ENCODE measurements at regions not wholly inside any gene's neighbourhood (a gene's known extent, or its start where the extent isn't known, plus 50 kb on each side); places are given as distances from the start of the nearest gene placed in this dataset.

DNA sequence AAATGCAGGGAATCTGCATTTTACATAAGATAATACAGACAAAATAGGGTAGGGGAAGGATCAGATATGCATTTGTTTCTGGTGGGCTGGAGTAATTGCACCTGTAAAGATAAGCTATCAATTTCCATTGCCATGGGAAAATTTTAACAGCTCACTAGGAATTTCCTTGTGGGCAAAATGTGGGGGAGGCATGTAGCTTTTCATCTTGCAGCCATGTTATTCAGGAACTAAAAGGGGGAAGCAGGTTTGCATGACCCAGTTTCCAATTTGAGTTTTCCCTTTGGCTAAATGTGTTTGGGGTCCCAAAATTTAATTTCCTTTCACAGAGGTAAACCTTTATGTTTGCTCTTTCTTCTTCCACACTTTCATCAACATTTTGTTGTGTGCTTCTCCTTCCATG, 624.4 kb downstream of the NYAP2 start:
- Histone ChIP-seq H3K4me1 (replicated peaks) (no peaks in the 10 kb centered on the region), H3K4me3 (no peak overlapping the region), H3K27ac (no peak overlapping the region), H3K36me3 (no peaks in the 10 kb centered on the region), H3K27me3 (replicated peaks; ENCODE audit: insufficient read depth) (no peaks in the 10 kb centered on the region), H3K9me3 (no peaks in the 10 kb centered on the region)
- no peak for DNase-seq (ENCODE audit: low spot score)
- TF ChIP-seq POLR2A (IDR thresholded peaks at IDR 0.05) (no peak), POLR2AphosphoS5 (IDR thresholded peaks at IDR 0.05) (no peak)
- TF ChIP-seq, protein P1, sequence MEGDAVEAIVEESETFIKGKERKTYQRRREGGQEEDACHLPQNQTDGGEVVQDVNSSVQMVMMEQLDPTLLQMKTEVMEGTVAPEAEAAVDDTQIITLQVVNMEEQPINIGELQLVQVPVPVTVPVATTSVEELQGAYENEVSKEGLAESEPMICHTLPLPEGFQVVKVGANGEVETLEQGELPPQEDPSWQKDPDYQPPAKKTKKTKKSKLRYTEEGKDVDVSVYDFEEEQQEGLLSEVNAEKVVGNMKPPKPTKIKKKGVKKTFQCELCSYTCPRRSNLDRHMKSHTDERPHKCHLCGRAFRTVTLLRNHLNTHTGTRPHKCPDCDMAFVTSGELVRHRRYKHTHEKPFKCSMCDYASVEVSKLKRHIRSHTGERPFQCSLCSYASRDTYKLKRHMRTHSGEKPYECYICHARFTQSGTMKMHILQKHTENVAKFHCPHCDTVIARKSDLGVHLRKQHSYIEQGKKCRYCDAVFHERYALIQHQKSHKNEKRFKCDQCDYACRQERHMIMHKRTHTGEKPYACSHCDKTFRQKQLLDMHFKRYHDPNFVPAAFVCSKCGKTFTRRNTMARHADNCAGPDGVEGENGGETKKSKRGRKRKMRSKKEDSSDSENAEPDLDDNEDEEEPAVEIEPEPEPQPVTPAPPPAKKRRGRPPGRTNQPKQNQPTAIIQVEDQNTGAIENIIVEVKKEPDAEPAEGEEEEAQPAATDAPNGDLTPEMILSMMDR (IDR thresholded peaks at IDR 0.05) = no peak
- intact Hi-C loops (cut with DNase I) = no loop called here

DNA sequence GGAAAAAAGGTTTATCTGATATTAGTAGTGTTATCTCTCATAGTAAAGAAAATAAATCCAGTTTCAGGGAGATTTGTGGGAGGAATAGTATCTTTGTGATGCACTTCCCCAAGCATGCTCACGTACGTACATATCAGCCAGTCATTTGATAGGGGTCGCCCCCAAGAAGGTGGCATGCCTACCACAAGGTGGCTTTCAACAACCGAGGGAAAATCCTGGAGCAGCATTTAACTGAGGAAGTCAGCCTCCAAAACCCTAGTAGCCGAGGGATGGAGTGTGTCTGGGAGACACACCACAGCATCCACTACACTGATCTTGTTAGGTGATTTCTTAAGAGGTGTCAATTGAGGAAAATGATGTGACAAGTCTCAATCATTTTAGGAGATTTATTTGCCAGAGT, 623.9 kb downstream of the NYAP2 start:
- Histone ChIP-seq H3K36me3 (no peaks in the 10 kb centered on the region), H3K4me1 (replicated peaks) (no peaks in the 10 kb centered on the region), H3K4me3 (no peak overlapping the region), H3K27me3 (replicated peaks; ENCODE audit: insufficient read depth) (no peaks in the 10 kb centered on the region), H3K9me3 (no peaks in the 10 kb centered on the region), H3K27ac (no peak overlapping the region)
- no peak for DNase-seq (ENCODE audit: low spot score)
- intact Hi-C loops (cut with DNase I) = no loop called here
- 70% methylated on average over 5 of the region's 5 CpGs for WGBS
- no peak for TF ChIP-seq POLR2AphosphoS5 (IDR thresholded peaks at IDR 0.05)
- no peak for TF ChIP-seq POLR2A (IDR thresholded peaks at IDR 0.05)
- TF ChIP-seq, protein P1 (IDR thresholded peaks at IDR 0.05) = no peak

DNA sequence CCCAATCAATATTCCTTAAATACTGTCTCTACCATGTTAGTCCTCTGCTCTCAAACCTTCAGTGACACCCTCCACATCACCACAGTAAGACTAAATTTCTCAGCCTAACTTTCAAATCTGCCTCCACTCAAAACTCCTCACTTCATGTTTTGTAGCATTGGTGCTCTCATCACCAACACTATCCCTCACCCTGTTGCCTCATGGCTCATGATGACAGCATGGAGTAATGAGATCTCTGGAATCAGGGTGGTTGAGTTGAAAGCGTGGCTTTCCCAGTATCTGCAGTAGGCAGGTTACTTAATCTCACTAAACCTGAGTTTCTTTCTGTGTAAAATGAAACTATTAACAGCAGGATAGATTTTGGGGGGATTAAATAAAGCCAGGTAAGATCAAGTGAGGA, 621.4 kb downstream of the NYAP2 start:
- no peaks in the 10 kb centered on the region for H3K4me1 ChIP-seq (replicated peaks)
- H3K36me3 ChIP-seq = no peaks in the 10 kb centered on the region
- TF ChIP-seq POLR2A (IDR thresholded peaks at IDR 0.05) (no peak), POLR2AphosphoS5 (IDR thresholded peaks at IDR 0.05) (no peak)
- TF ChIP-seq, protein P1 (IDR thresholded peaks at IDR 0.05) = no peak
- WGBS = 96% methylated on average over 1 of the region's 1 CpG
- H3K4me3 ChIP-seq = no peak overlapping the region
- DNase-seq (ENCODE audit: low spot score) = no peak
- no peaks in the 10 kb centered on the region for H3K9me3 ChIP-seq
- H3K27me3 ChIP-seq (replicated peaks; ENCODE audit: insufficient read depth) = no peaks in the 10 kb centered on the region
- H3K27ac ChIP-seq = no peak overlapping the region
- intact Hi-C loops (cut with DNase I) = no loop called here

- Histone ChIP-seq H3K4me1 (replicated peaks) (no peaks in the 10 kb centered on the region), H3K27me3 (replicated peaks; ENCODE audit: insufficient read depth) (no peaks in the 10 kb centered on the region), H3K4me3 (no peak overlapping the region), H3K36me3 (no peaks in the 10 kb centered on the region), H3K27ac (no peak overlapping the region), H3K9me3 (no peaks in the 10 kb centered on the region)
- intact Hi-C loops (cut with DNase I) = no loop called here
- TF ChIP-seq POLR2AphosphoS5 (IDR thresholded peaks at IDR 0.05) (no peak), POLR2A (IDR thresholded peaks at IDR 0.05) (no peak)
- TF ChIP-seq, protein P1 (IDR thresholded peaks at IDR 0.05) = no peak
- DNase-seq (ENCODE audit: low spot score) = no peak
Observed at GRCh38 chr2:226020176-226020575, 620.7 kb downstream of the NYAP2 start.

DNA sequence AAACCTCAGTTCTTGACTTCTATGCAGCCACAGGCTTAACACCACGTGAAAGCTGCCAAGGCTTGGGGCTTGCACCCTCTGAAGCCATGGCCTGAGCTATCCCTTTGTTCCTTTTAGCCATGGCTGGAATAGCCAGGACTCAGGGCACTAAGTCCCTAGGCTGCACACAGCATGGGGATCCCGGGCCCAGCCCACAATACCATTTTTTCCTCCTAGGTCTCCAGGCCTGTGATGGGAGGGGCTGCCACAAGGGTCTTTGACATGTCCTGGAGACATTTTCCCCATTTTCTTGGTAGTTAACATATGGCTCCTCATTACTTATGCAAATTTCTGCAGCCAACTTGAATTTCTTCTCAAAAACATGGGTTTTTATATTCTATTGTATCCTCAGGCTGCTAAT, 619.1 kb downstream of the NYAP2 start:
- intact Hi-C loops (cut with DNase I) = no loop called here
- TF ChIP-seq POLR2A (IDR thresholded peaks at IDR 0.05) = no peak
- TF ChIP-seq, protein P1 (IDR thresholded peaks at IDR 0.05) = no peak
- TF ChIP-seq POLR2AphosphoS5 (IDR thresholded peaks at IDR 0.05) = no peak
- no peaks in the 10 kb centered on the region for H3K9me3 ChIP-seq
- DNase-seq (ENCODE audit: low spot score) = no peak
- H3K4me1 ChIP-seq (replicated peaks) = no peaks in the 10 kb centered on the region
- no peaks in the 10 kb centered on the region for H3K27me3 ChIP-seq (replicated peaks; ENCODE audit: insufficient read depth)
- H3K4me3 ChIP-seq = no peak overlapping the region
- WGBS = 92% methylated on average over 2 of the region's 2 CpGs
- H3K27ac ChIP-seq = no peak overlapping the region
- H3K36me3 ChIP-seq = no peaks in the 10 kb centered on the region
